ENCODE measurements at regions not wholly inside any gene's neighbourhood (a gene's known extent, or its start where the extent isn't known, plus 50 kb on each side); places are given as distances from the start of the nearest gene placed in this dataset.

GRCh38 chr2:64850642-64851041 is 138.6 kb upstream of the SLC1A4 start:
- H3K27me3 ChIP-seq (ENCODE audit: control insufficient read depth in 1 of 2, insufficient read depth in 2 of 2, low read length in 2 of 2): peaks cover 2 to 3% of the 10 kb centered on the region in 2 experiments; a peak in 2 of 5 replicates
- no peaks in the 10 kb centered on the region for H4K20me1 ChIP-seq (ENCODE audit: insufficient read depth, low read length)
- H3K4me3 ChIP-seq (replicated peaks in 1 of 3; ENCODE audit: insufficient read depth in 1 of 3, low read depth in 2 of 3, low read length in 3 of 3): no peak overlapping the region
- in situ Hi-C loops (cut with HindIII; ENCODE audit: extremely low pct_ligation_motif_present, low pct_unique_long_range_greater_than_20kb) (no loop called here), intact Hi-C loops (cut with micrococcal nuclease; ENCODE audit: unreplicated experiment) (no loop called here)
- TF ChIP-seq SMAD3 (CRISPR knock-in tag; IDR thresholded peaks at IDR 0.05): no peak
- TF ChIP-seq, protein P1, sequence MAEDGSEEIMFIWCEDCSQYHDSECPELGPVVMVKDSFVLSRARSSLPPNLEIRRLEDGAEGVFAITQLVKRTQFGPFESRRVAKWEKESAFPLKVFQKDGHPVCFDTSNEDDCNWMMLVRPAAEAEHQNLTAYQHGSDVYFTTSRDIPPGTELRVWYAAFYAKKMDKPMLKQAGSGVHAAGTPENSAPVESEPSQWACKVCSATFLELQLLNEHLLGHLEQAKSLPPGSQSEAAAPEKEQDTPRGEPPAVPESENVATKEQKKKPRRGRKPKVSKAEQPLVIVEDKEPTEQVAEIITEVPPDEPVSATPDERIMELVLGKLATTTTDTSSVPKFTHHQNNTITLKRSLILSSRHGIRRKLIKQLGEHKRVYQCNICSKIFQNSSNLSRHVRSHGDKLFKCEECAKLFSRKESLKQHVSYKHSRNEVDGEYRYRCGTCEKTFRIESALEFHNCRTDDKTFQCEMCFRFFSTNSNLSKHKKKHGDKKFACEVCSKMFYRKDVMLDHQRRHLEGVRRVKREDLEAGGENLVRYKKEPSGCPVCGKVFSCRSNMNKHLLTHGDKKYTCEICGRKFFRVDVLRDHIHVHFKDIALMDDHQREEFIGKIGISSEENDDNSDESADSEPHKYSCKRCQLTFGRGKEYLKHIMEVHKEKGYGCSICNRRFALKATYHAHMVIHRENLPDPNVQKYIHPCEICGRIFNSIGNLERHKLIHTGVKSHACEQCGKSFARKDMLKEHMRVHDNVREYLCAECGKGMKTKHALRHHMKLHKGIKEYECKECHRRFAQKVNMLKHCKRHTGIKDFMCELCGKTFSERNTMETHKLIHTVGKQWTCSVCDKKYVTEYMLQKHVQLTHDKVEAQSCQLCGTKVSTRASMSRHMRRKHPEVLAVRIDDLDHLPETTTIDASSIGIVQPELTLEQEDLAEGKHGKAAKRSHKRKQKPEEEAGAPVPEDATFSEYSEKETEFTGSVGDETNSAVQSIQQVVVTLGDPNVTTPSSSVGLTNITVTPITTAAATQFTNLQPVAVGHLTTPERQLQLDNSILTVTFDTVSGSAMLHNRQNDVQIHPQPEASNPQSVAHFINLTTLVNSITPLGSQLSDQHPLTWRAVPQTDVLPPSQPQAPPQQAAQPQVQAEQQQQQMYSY (CRISPR knock-in tag; IDR thresholded peaks at IDR 0.05): no peak
- TF ChIP-seq ZBTB7B (CRISPR knock-in tag; IDR thresholded peaks at IDR 0.05): no peak
- no peak for TF ChIP-seq STAG1 (CRISPR knock-in tag; IDR thresholded peaks at IDR 0.05)
- no peak for TF ChIP-seq REL (CRISPR knock-in tag; conservative IDR thresholded peaks at IDR 0.05)
- TF ChIP-seq RAD21 (CRISPR knock-in tag; IDR thresholded peaks at IDR 0.05): no peak
- TF ChIP-seq ZNF235 (CRISPR knock-in tag; IDR thresholded peaks at IDR 0.05; ENCODE audit: borderline replicate concordance): no peak
- TF ChIP-seq ZNF672 (CRISPR knock-in tag; IDR thresholded peaks at IDR 0.05): no peak
- no peak for TF ChIP-seq GFI1 (CRISPR knock-in tag; IDR thresholded peaks at IDR 0.05; ENCODE audit: borderline replicate concordance)
- TF ChIP-seq MIXL1 (CRISPR knock-in tag; IDR thresholded peaks at IDR 0.05): no peak
- no peak for TF ChIP-seq SIX4 (CRISPR knock-in tag; IDR thresholded peaks at IDR 0.05)
- TF ChIP-seq ZBTB7A (CRISPR knock-in tag; IDR thresholded peaks at IDR 0.05): no peak
- TF ChIP-seq ZNF878 (CRISPR knock-in tag; IDR thresholded peaks at IDR 0.05): no peak
- no peak for TF ChIP-seq KAT8 (CRISPR knock-in tag; IDR thresholded peaks at IDR 0.05)
- TF ChIP-seq, protein P2, sequence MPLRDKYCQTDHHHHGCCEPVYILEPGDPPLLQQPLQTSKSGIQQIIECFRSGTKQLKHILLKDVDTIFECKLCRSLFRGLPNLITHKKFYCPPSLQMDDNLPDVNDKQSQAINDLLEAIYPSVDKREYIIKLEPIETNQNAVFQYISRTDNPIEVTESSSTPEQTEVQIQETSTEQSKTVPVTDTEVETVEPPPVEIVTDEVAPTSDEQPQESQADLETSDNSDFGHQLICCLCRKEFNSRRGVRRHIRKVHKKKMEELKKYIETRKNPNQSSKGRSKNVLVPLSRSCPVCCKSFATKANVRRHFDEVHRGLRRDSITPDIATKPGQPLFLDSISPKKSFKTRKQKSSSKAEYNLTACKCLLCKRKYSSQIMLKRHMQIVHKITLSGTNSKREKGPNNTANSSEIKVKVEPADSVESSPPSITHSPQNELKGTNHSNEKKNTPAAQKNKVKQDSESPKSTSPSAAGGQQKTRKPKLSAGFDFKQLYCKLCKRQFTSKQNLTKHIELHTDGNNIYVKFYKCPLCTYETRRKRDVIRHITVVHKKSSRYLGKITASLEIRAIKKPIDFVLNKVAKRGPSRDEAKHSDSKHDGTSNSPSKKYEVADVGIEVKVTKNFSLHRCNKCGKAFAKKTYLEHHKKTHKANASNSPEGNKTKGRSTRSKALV (CRISPR knock-in tag; IDR thresholded peaks at IDR 0.05): no peak
- no peak for TF ChIP-seq ZNF143 (CRISPR knock-in tag; IDR thresholded peaks at IDR 0.05)
- ATAC-seq (no peak), DNase-seq (ENCODE audit: low spot score) (no peak), FAIRE-seq (no peak)
- H3K36me3 ChIP-seq (replicated peaks in 1 of 2; ENCODE audit: control insufficient read depth in 1 of 2, insufficient read depth in 2 of 2, low read length in 2 of 2): no peaks in the 10 kb centered on the region
- no peaks in the 10 kb centered on the region for H3K79me2 ChIP-seq (ENCODE audit: insufficient read depth, low read length)
- H3K9me3 ChIP-seq (ENCODE audit: low read length): no peaks in the 10 kb centered on the region
- no TSS peak for BruUV-seq (replicated peaks)
- ChIA-PET CTCF (ENCODE audit: low intra/inter-chr PET ratio, low total read pairs) (no interaction called here), POLR2A (no interaction called here)
- H3K4me2 ChIP-seq (ENCODE audit: low read depth, low read length): no peak overlapping the region
- no peak overlapping the region for H2AFZ ChIP-seq (ENCODE audit: low read length)
- no peak overlapping the region for H3K27ac ChIP-seq (ENCODE audit: extremely low read length, insufficient read depth, low read length)
- peaks cover 22% of the 10 kb centered on the region for H3K4me1 ChIP-seq (ENCODE audit: insufficient read depth, low read length)
- no peak overlapping the region for H3K9ac ChIP-seq (ENCODE audit: insufficient read depth, low read depth, low read length)

Data from HepG2 (cell line).